GM13976 (cell line): ENCODE measurements at regions not wholly inside any gene's neighbourhood (a gene's known extent, or its start where the extent isn't known, plus 50 kb on each side); places are given as distances from the start of the nearest gene placed in this dataset.

Source experiments
- DNase-seq: peaks from one replicate; pipeline ENCODE4 v3.0.0; 2012; ENCODE audit warnings: low spot score
- in situ Hi-C: fragments of 300-500 bp; cut with MboI; formaldehyde crosslinking; loops from one replicate; pipeline ENCODE4 v1.12.0; 2022; ENCODE audit warnings: low sequenced_read_pairs, mixed read lengths, inconsistent platforms; ENCODE audit not compliant: unreplicated experiment
- TF ChIP-seq, protein P1 (sequence below): IDR thresholded peaks from 2 replicates; pipeline ENCODE4 v1.5.1; 2012; ENCODE audit warnings: borderline replicate concordance, mild to moderate bottlenecking; ENCODE audit not compliant: insufficient read depth; ENCODE audit errors: extremely low read depth, missing control alignments, control extremely low read depth

- TF ChIP-seq, protein P1, sequence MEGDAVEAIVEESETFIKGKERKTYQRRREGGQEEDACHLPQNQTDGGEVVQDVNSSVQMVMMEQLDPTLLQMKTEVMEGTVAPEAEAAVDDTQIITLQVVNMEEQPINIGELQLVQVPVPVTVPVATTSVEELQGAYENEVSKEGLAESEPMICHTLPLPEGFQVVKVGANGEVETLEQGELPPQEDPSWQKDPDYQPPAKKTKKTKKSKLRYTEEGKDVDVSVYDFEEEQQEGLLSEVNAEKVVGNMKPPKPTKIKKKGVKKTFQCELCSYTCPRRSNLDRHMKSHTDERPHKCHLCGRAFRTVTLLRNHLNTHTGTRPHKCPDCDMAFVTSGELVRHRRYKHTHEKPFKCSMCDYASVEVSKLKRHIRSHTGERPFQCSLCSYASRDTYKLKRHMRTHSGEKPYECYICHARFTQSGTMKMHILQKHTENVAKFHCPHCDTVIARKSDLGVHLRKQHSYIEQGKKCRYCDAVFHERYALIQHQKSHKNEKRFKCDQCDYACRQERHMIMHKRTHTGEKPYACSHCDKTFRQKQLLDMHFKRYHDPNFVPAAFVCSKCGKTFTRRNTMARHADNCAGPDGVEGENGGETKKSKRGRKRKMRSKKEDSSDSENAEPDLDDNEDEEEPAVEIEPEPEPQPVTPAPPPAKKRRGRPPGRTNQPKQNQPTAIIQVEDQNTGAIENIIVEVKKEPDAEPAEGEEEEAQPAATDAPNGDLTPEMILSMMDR: no peak
- in situ Hi-C loops: no loop called here
- DNase-seq: no peak
Measured at GRCh38 chr12:24381790-24382189, 432.3 kb upstream of the SOX5 start.

DNA sequence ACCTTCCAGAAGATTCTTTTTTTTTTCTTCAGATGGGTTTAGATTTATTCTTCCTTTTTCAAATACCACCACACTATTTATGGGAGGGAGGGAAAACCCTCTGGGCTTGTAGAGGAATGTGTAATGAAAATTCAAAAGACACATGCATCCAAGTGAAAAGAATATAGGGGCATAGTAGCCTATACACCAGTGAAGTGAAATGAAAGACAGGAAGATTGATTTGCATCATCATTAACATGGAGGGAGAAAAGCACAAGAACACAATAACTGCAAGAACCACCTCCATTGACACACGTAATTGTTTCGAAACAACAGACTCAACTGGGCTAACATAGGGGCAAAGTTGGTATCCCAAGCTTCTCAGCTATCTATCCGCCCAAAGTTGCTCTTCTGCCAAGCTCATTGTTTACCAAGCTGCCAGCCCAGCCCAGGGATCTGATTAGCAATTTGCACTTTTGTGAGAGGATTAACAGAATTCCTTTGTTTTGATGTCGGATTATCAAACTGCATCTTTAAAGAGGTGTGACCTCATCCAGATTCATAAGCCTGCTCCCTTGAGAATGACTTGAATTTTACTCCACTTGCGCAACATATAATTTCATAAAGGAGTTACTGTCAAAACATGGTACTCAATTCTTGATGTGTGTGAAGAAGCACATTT lies 430.5 kb upstream of the SOX5 start:
- TF ChIP-seq, protein P1: no peak
- no peak for DNase-seq
- in situ Hi-C loops: no loop called here

DNA sequence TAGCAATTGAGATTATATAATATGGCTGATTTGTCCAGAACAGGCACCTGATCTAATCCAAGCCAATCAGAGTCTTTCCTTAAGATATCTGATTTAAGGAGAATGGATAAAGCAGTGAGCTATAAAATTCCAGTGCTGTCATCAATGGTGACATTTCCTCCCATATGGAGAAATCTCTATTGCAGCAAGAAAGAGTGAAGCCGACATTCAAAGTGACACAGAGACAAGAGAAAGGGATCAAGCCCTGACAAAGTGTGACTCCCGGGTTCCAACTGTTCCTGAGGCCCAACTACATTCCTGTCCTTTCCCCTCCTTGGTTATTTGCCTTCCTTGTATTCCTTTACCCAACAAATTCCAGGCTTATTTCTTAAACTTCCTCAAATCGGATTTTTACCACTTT lies 430.0 kb upstream of the SOX5 start:
- TF ChIP-seq, protein P1: no peak
- in situ Hi-C loops: no loop called here
- DNase-seq: no peak

- DNase-seq: no peak
Measured at GRCh38 chr12:24378548-24379407, 429.3 kb upstream of the SOX5 start.

DNA sequence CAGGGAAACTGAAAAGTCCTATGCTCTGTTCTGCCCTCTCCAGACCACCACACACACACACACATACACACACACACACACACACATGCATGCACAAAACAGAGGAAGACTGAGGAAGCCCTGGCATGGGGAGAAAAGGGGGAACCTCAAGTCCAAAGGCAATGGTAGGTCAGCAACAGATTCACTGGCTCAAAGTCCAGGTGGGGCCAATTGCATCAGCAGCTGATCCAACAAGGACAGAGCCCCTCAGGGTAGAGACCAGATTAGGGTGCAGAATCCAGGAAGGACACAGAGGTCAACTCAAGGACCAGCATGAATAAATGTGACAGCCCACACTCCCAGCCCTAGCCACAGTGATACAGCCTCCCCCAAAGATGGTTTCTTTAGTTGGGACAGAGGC lies 425.0 kb upstream of the SOX5 start:
- TF ChIP-seq, protein P1: no peak
- in situ Hi-C loops: no loop called here

More at GRCh38 chr12:24378548-24379407, 429.3 kb upstream of the SOX5 start:
- in situ Hi-C loops: no loop called here
- TF ChIP-seq, protein P1: no peak

GRCh38 chr12:24373004-24373403 lies 423.5 kb upstream of the SOX5 start:
- TF ChIP-seq, protein P1: no peak
- in situ Hi-C loops: no loop called here
- no peak for DNase-seq

More for the DNA sequence above, 425.0 kb upstream of the SOX5 start:
- DNase-seq: no peak
